Endometrium (tissue), 2 donors: ENCODE measurements at regions not wholly inside any gene's neighbourhood (a gene's known extent, or its start where the extent isn't known, plus 50 kb on each side); places are given as distances from the start of the nearest gene placed in this dataset.

Experiments
- FAIRE-seq: peaks from 2 replicates; lab custom pipeline; 2012; peaks lifted over from hg19 to GRCh38; lab: Jason Lieb, UNC
- donor health status: control.
- donor health status: control.

- no peak for FAIRE-seq
Observed at GRCh38 chr7:36070230-36070629, 82.8 kb upstream of the EEPD1 start.

GRCh38 chr7:36071605-36072004 lies 81.4 kb upstream of the EEPD1 start:
- no peak for FAIRE-seq

- no peak for FAIRE-seq
Observed at GRCh38 chr7:36072620-36073019, 80.4 kb upstream of the EEPD1 start.

GRCh38 chr7:36075561-36075960 lies 77.5 kb upstream of the EEPD1 start:
- no peak for FAIRE-seq

GRCh38 chr7:36076074-36076473 lies 77.0 kb upstream of the EEPD1 start:
- FAIRE-seq = no peak

DNA sequence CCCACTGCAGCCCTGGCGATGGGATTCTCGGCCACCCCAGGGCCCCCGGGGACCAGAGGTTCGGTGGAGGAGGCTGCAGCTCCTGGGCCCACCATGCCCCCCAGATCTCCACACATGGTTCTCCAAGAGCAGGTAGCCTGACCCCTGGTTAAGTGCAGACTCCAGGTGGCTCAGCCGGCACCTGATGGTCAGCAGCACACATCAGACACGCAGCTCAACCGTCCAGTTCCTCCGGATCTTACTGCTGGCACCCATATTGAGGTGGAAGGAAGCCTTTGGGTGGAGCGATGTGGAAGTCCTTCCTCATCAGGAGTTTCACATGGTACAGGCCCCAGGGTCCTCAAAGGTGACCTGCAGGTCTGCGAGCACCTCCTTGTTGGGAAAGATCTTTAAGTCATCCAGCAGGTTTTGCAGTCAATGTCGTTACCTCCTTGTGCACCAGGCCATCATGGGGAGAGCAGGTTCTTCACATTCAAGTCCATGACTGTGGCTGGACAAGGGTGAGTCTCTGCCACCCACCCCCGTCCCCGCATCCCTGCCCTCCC lies 74.2 kb upstream of the EEPD1 start:
- no peak for FAIRE-seq

- no peak for FAIRE-seq
Observed at GRCh38 chr7:36079446-36080025, 73.5 kb upstream of the EEPD1 start.

GRCh38 chr7:36080843-36081242 lies 72.2 kb upstream of the EEPD1 start:
- no peak for FAIRE-seq

- no peak for FAIRE-seq
Observed at GRCh38 chr7:36082216-36082615, 70.8 kb upstream of the EEPD1 start.

GRCh38 chr7:36082910-36083309 lies 70.1 kb upstream of the EEPD1 start:
- no peak for FAIRE-seq

- no peak for FAIRE-seq
Observed at GRCh38 chr7:36083626-36084380, 69.3 kb upstream of the EEPD1 start.

DNA sequence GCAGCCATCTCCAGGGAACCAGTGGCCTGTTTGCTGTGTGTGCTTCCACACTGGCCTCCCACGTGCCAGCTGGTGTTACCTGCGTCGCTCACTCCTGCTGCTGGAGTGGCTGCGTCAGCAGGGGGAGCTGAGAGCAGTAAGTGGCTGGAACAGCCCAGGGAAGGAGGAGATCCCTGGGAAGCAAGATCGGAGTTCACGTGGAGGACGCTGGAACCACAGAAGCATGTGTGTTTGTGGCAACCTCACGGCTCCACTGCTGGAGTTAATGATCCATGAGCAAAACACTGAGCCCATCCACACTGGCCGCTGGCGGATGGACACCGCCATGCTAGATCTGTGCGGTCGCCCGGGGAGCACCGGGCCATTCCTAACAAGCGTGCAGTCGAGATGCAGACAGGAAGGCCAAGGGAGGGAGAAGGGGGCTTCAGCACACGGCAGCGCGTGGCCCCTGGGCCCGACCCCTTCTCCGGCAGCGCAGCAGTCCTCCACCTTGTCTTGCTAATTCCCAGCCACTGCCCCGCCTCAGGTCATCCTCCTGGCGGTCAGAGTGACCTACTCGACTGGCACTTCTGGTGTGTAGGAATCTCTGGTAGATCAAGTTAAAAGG lies 68.5 kb upstream of the EEPD1 start:
- FAIRE-seq = no peak

DNA sequence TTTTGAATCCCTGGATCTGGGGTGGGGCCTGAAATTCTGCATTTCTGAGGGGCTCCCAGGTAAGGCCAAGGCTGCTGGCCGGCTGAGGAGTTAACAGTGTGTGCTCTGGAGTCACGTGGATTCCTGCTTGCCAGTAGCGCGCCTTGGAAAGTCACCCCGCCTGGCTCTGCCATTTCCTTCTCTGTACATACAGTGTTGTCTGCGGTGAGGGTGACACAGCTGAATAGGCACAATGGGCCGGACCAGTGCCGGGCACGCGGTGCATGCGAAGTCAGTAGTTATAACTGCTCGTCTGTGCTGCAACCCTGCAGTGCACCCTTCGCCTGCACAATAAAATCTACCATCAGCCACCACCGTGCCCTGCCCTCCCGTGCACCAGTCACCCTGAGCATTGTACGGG lies 68.0 kb upstream of the EEPD1 start:
- FAIRE-seq = no peak

- no peak for FAIRE-seq
Observed at GRCh38 chr7:36086571-36086970, 66.5 kb upstream of the EEPD1 start.

DNA sequence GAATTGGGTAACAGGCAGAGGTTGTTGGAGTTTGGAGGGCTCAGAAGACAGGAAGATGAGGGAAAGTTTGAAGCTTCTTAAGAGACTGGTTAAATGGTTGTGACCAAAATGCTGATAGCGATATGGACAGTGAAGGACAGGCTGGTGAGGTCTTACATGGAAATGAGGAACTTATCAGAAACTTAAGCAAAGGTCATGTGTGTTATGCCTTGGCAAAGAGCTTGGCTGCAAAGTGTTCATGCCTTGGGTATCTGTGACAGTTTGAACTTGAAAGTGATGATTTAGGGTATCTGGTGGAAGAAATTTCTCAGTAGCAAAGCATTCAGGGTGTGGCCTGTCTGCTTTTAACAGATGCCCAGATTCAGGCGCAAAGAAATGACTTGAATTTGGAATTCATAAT lies 64.5 kb upstream of the EEPD1 start:
- no peak for FAIRE-seq

DNA sequence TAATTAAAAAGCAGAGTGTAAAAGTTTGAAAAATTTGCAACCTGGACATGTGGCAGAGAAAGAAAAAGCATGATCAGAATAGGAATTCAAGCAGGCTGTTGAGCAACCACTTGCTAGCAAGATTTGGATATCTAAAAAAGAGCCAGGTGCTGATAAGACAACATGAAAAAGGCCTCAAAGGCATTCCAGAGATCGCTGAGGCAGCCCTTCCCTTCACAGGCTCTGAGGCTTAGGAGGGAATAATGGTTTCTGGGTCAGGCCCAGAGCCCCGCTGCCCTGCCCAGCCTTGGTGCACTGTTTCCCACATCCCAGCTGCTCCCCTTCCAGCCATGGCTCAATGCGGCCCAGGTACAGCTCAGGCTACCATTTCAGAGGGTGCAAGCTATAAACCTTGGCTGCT lies 64.1 kb upstream of the EEPD1 start:
- no peak for FAIRE-seq

- no peak for FAIRE-seq
Observed at GRCh38 chr7:36090976-36091873, 61.8 kb upstream of the EEPD1 start.

GRCh38 chr7:36091874-36092176 lies 61.2 kb upstream of the EEPD1 start:
- no peak for FAIRE-seq

DNA sequence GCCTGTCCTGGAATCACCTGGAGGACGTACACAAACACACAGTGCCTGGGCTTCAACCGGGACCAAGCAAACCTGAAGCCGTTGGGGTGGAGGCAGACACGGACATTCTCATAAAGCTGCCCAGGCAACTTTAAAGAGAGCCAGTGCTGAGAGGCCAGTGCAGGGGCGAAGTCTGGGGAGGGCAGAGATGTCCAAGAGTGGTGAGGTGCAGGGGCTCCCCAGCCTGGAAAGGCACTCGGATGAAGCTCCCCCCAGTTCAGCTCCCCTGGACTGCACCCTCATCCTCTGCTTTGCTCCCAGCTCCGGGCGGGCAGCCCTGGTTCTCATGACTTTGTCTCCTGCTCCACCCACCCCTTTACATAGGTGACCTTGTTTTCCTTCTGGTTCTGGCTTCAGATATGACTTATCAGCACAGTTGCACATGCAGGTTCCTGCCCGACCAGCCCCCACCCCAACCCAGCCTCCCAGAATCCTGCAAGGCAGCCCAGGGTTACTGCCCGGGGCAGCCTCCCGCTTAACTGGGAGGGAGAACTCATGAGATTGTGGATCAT lies 60.8 kb upstream of the EEPD1 start:
- FAIRE-seq = no peak

DNA sequence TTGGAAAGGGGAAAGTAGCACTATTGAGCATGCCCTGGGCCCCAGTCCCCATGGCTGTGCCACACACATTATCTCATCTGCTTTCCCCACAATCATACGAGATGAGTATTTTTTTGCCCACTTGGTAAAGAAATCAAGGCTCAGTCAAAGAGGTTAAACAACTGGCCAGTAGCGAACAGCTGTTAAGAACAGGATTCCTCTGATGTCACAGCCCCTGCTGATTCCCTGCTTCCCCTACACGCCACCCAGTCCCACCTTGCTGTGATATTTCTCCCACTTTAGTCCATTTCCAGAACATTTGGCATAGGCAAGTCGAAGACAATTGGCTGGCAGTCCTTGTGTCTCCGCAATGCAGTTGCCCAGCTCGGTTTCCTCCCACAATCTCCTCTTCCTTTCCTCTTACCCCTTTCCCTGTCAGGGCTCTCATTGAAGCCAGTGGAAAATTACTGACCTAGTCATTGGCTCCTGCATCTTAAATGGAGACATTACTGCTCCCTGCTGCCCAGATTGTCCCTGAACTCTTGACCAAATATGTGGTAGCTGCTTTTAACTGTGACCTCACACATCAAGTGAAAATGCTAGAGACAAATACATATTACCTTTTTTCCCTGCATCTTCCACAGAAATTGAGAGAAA lies 56.5 kb upstream of the EEPD1 start:
- no peak for FAIRE-seq

GRCh38 chr7:36098096-36098495 lies 55.0 kb upstream of the EEPD1 start:
- FAIRE-seq = no peak

- no peak for FAIRE-seq
Observed at GRCh38 chr7:36100226-36100625, 52.8 kb upstream of the EEPD1 start.
